Uterus (tissue), 3 donors: ENCODE measurements at regions not wholly inside any gene's neighbourhood (a gene's known extent, or its start where the extent isn't known, plus 50 kb on each side); places are given as distances from the start of the nearest gene placed in this dataset.

Experiments used
- DNase-seq, 2 donors: peaks; one replicate each; pipeline ENCODE4 v3.0.0-alpha.2; 2019 to 2020
- H3K27ac ChIP-seq, 2 donors: fragments of 200-600 bp; sonication (generic); 1 replicate in 1 of 2; 2 replicates in 1 of 2; pipeline ENCODE4 v1.5.1; 2016 to 2018
- H3K27me3 ChIP-seq, 2 donors: fragments of 200-600 bp; sonication (generic); one replicate each; pipeline ENCODE4 v1.5.1; 2018 to 2019; ENCODE audit warnings: control low read depth in 1 of 2
- H3K36me3 ChIP-seq, 2 donors: fragments of 200-600 bp; sonication (generic); one replicate each; pipeline ENCODE4 v1.5.1; 2019; ENCODE audit warnings: control low read depth in 1 of 2
- H3K4me1 ChIP-seq, 2 donors: fragments of 200-600 bp; sonication (generic); one replicate each; pipeline ENCODE4 v1.5.1; 2018 to 2019; ENCODE audit warnings: control low read depth in 1 of 2
- H3K4me3 ChIP-seq, 2 donors: fragments of 200-600 bp; sonication (generic); 1 replicate in 1 of 2; 2 replicates in 1 of 2; pipeline ENCODE4 v1.5.1; 2018 to 2019; ENCODE audit warnings: mild to moderate bottlenecking in 1 of 2
- H3K9me3 ChIP-seq, 2 donors: fragments of 200-600 bp; sonication (generic); one replicate each; pipeline ENCODE4 v1.5.1; 2019; ENCODE audit warnings: control low read depth in 1 of 2
- CTCF ChIP-seq, 4 experiments: fragments of 200-600 bp in 2 of 4; fragments of 450-650 bp in 2 of 4; sonication (generic) in 2 of 4; IDR thresholded peaks; one replicate each; pipeline ENCODE4 v1.5.1; 2016 to 2019; ENCODE audit warnings: antibody characterized with exemption in 4 of 4, mild to moderate bottlenecking in 2 of 4, moderate library complexity in 1 of 4
- POLR2A ChIP-seq, 2 donors: fragments of 450-650 bp; IDR thresholded peaks; one replicate each; pipeline ENCODE4 v1.6.1; 2016; ENCODE audit warnings: antibody characterized with exemption in 2 of 2, mild to moderate bottlenecking in 1 of 2, moderate library complexity in 1 of 2
- intact Hi-C: fragments of 100-400 bp; cut with DNase I; formaldehyde crosslinking; loops from one replicate; pipeline ENCODE4 v1.15.1; 2023; ENCODE audit warnings: low total_unique reads
- donor health status: DM: yes; HTN: yes; CAD: no.

- no peak for DNase-seq
- intact Hi-C loops, result no loop called here
- H3K27ac ChIP-seq, result no peak overlapping the region
- no peaks in the 10 kb centered on the region for H3K4me1 ChIP-seq
- H3K27me3 ChIP-seq, result no peaks in the 10 kb centered on the region
- no peak overlapping the region for H3K4me3 ChIP-seq
- TF ChIP-seq POLR2A (IDR thresholded peaks at IDR 0.05) (no peak), CTCF (IDR thresholded peaks at IDR 0.05) (no peak)
- no peaks in the 10 kb centered on the region for H3K9me3 ChIP-seq
- H3K36me3 ChIP-seq, result no peaks in the 10 kb centered on the region
Observed at GRCh38 chr11:24124876-24125275, 372.0 kb upstream of the LUZP2 start.

- no peaks in the 10 kb centered on the region for H3K4me1 ChIP-seq
- DNase-seq, result no peak
- no peak overlapping the region for H3K4me3 ChIP-seq
- H3K27me3 ChIP-seq, result no peaks in the 10 kb centered on the region
- H3K27ac ChIP-seq, result no peak overlapping the region
- no peaks in the 10 kb centered on the region for H3K9me3 ChIP-seq
- TF ChIP-seq CTCF (IDR thresholded peaks at IDR 0.05) (no peak), POLR2A (IDR thresholded peaks at IDR 0.05) (no peak)
- no peaks in the 10 kb centered on the region for H3K36me3 ChIP-seq
- intact Hi-C loops, result no loop called here
Observed at GRCh38 chr11:24131698-24132097, 365.2 kb upstream of the LUZP2 start.

GRCh38 chr11:24132471-24132870 lies 364.4 kb upstream of the LUZP2 start:
- no peak for TF ChIP-seq CTCF (IDR thresholded peaks at IDR 0.05)
- TF ChIP-seq POLR2A (IDR thresholded peaks at IDR 0.05), result no peak

GRCh38 chr11:24134879-24135589 lies 361.8 kb upstream of the LUZP2 start:
- no peak for DNase-seq
- intact Hi-C loops, result no loop called here
- Histone ChIP-seq H3K27ac (no peak overlapping the region), H3K27me3 (no peaks in the 10 kb centered on the region), H3K4me3 (no peak overlapping the region), H3K9me3 (no peaks in the 10 kb centered on the region), H3K4me1 (no peaks in the 10 kb centered on the region), H3K36me3 (no peaks in the 10 kb centered on the region)
- TF ChIP-seq POLR2A (IDR thresholded peaks at IDR 0.05), result no peak
- no peak for TF ChIP-seq CTCF (IDR thresholded peaks at IDR 0.05)

More at GRCh38 chr11:24132471-24132870, 364.4 kb upstream of the LUZP2 start:
- no peak for DNase-seq
- Histone ChIP-seq H3K9me3 (no peaks in the 10 kb centered on the region), H3K27ac (no peak overlapping the region), H3K36me3 (no peaks in the 10 kb centered on the region), H3K4me1 (no peaks in the 10 kb centered on the region), H3K4me3 (no peak overlapping the region), H3K27me3 (no peaks in the 10 kb centered on the region)
- intact Hi-C loops, result no loop called here

GRCh38 chr11:24142062-24142461 lies 354.8 kb upstream of the LUZP2 start:
- TF ChIP-seq CTCF (IDR thresholded peaks at IDR 0.05) (no peak), POLR2A (IDR thresholded peaks at IDR 0.05) (no peak)
- H3K36me3 ChIP-seq, result no peaks in the 10 kb centered on the region
- intact Hi-C loops, result no loop called here

More at GRCh38 chr11:24142062-24142461, 354.8 kb upstream of the LUZP2 start:
- Histone ChIP-seq H3K27ac (no peak overlapping the region), H3K27me3 (no peaks in the 10 kb centered on the region), H3K4me3 (no peak overlapping the region), H3K9me3 (no peaks in the 10 kb centered on the region), H3K4me1 (no peaks in the 10 kb centered on the region)
- DNase-seq, result no peak
